ENCODE measurements at regions not wholly inside any gene's neighbourhood (a gene's known extent, or its start where the extent isn't known, plus 50 kb on each side); places are given as distances from the start of the nearest gene placed in this dataset.
A peak's percentile ranks its signal among the peaks of the same experiment; 100 is the strongest.
"Not testable (repeated sequence)": the region's sequence is repeated elsewhere in the genome, so short reads cannot be mapped to it uniquely, and the experiment has no call there.

DNA sequence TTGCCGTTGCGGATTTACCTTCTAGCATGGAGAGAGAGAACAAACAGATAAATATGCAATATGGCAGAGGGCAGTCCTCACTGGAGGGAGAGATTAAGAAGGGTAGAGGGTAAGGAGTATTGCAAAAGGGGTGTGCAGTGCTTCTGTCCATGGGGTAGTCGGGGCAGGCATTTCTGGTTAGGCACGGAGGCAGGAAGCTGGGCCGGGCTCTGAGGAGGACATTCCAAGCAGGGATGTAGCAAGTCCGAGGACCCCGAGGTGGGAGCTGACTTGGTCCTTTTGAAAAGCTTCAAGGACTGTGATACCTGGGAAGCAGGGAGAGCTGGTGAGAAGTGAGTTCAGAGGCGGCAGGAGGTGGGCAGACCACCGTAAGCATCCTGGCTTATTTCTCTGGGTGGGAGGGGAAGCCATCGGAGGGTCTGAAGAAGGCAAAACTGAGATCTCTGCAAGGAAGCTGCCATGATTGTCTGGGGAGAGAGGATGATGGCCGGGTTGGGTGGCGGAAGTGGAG, 214.9 kb downstream of the FGF9 start:
- Histone ChIP-seq H3K4me3 (no peak overlapping the region), H3K36me3 (no peaks in the 10 kb centered on the region), H3K4me1 (no peaks in the 10 kb centered on the region), H3K27ac (no peak overlapping the region), H3K9me3 (no peaks in the 10 kb centered on the region), H3K27me3 (no peaks in the 10 kb centered on the region)
- FAIRE-seq (no peak), ATAC-seq (no peak), DNase-seq (no peak)
- 77 to 80% methylated on average over 12 of the region's 12 CpGs for WGBS, 2 donors
- intact Hi-C loops (cut with DNase I): no loop called here
- TF ChIP-seq, protein P1, sequence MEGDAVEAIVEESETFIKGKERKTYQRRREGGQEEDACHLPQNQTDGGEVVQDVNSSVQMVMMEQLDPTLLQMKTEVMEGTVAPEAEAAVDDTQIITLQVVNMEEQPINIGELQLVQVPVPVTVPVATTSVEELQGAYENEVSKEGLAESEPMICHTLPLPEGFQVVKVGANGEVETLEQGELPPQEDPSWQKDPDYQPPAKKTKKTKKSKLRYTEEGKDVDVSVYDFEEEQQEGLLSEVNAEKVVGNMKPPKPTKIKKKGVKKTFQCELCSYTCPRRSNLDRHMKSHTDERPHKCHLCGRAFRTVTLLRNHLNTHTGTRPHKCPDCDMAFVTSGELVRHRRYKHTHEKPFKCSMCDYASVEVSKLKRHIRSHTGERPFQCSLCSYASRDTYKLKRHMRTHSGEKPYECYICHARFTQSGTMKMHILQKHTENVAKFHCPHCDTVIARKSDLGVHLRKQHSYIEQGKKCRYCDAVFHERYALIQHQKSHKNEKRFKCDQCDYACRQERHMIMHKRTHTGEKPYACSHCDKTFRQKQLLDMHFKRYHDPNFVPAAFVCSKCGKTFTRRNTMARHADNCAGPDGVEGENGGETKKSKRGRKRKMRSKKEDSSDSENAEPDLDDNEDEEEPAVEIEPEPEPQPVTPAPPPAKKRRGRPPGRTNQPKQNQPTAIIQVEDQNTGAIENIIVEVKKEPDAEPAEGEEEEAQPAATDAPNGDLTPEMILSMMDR (IDR thresholded peaks at IDR 0.05): no peak

DNA sequence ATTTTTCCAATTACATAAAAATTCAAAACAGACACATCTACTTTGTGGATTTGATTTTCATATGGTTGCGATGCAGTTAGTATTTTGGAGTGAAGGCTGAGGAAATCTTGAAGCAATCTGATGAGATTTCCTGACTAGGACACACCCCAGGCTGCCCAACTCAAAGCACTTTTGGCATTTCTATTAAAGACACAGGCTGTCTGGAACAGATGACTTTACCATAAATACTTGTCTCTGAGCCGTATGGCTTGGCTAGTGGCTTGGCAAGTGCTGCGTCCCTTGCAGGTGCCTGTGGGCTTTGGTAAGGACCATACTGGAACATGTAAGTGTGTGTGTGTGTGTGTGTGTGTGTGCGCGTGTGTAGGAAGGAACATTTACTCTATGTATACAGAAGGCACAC, 218.8 kb downstream of the FGF9 start:
- Histone ChIP-seq H3K4me1 (no peaks in the 10 kb centered on the region), H3K27me3 (no peaks in the 10 kb centered on the region), H3K9me3 (no peaks in the 10 kb centered on the region), H3K27ac (no peak overlapping the region), H3K4me3 (no peak overlapping the region), H3K36me3 (no peaks in the 10 kb centered on the region)
- DNase-seq: no peak
- 73 to 87% methylated on average over 5 of the region's 5 CpGs for WGBS, 2 donors
- no peak for FAIRE-seq
- TF ChIP-seq, protein P1 (IDR thresholded peaks at IDR 0.05): no peak
- ATAC-seq: no peak
- intact Hi-C loops (cut with DNase I): no loop called here

DNA sequence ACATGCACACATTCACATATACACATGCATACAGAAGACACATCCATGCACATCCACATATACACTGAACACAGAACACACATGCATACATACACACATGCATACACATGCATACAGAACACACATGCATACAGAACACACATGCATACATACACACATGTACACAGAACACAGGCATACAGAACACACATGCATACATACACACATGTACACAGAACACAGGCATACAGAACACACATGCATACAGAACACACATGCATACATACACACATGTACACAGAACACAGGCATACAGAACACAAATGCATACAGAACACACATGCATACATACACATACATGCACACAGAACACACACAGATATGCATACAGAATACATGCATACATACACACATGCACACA, 219.3 kb downstream of the FGF9 start:
- H3K9me3 ChIP-seq; intact Hi-C loops (cut with DNase I); H3K4me1 ChIP-seq; H3K27ac ChIP-seq; H3K27me3 ChIP-seq; H3K36me3 ChIP-seq; FAIRE-seq; ATAC-seq; H3K4me3 ChIP-seq; DNase-seq: not testable (repeated sequence)

DNA sequence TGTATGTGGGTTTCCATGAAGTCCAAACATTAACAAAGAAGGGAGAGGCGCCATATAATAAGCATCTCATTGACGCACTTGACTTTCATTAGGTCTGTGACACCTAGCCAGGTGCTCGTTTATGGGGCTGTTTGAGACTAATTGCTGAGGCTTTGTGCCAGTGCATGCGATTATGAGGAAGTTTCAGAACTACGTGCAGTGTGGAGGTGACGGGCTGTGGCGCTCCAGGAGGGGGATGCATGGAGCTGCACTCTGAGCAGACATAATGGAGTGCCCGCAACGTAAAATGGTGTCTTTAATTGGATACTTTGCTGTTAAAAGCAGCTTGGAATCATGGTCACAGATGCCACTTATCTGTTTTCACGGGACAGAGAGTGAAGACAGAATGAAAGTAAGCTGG, 223.2 kb downstream of the FGF9 start:
- no peaks in the 10 kb centered on the region for H3K4me1 ChIP-seq
- H3K27ac ChIP-seq: no peak overlapping the region
- H3K9me3 ChIP-seq: no peaks in the 10 kb centered on the region
- no peaks in the 10 kb centered on the region for H3K27me3 ChIP-seq
- ATAC-seq (no peak), FAIRE-seq (no peak), DNase-seq (no peak)
- no peaks in the 10 kb centered on the region for H3K36me3 ChIP-seq
- 77 to 78% methylated on average over 10 of the region's 10 CpGs for WGBS, 2 donors
- no peak overlapping the region for H3K4me3 ChIP-seq
- intact Hi-C loops (cut with DNase I): no loop called here
- TF ChIP-seq, protein P1 (IDR thresholded peaks at IDR 0.05): no peak

DNA sequence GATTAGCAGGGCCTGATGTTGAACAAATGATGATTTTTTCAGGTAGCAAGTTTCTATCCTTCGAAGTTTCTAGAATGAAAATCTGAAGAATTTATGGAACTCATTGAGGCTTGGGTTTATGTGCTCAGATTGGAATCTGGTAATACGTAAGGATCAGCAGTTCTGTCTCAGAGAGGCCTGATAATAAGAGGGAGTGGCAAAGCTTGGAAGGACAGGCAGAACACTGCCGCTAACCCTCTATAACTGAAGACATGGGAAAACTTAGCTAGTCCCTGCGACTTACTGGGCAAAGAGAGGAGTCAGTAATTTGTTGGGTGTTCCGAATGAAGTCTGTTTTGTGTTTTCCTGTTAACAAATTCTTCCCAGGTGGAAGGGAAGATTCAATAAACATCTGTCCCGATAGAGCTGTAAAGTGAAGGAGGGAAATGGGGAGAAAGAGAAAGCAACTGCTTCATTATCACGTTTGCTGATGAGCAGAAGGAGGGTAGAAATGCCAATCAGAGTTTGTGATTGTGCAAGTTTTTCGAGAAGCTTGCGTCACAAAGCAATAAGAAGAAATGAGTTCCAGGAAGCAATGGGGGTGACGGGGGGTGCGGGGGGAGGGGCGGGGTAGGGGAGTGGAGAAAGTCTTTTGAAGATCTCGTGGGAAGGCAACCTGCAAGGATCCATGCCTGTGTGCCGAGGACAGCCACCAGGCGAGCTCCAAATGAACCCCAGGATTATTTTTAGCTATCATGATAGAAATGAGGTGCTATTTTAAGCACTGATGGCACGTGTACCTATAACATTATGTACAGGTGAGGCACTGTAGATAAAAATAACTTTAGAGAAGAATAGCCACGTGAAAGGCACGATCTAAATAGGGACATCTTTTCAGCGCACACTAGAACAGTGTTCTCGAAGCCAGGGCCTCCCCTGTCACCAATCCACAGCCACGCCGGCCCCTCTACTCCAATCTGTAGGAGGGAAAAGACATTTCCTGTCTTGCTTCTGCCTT, 224.1 kb downstream of the FGF9 start:
- Histone ChIP-seq H3K36me3 (no peaks in the 10 kb centered on the region), H3K27ac (no peak overlapping the region), H3K4me1 (no peaks in the 10 kb centered on the region), H3K9me3 (no peaks in the 10 kb centered on the region), H3K27me3 (no peaks in the 10 kb centered on the region), H3K4me3 (no peak overlapping the region)
- DNase-seq: no peak
- WGBS, 2 donors: 63 to 70% methylated on average over 22 of the region's 22 CpGs
- intact Hi-C loops (cut with DNase I): no loop called here
- ATAC-seq: peak in 1 of 4 donors; percentile 25
- TF ChIP-seq, protein P1 (IDR thresholded peaks at IDR 0.05): no peak
- no peak for FAIRE-seq
